Heart left ventricle (tissue), 13 donors: ENCODE measurements at regions not wholly inside any gene's neighbourhood (a gene's known extent, or its start where the extent isn't known, plus 50 kb on each side); places are given as distances from the start of the nearest gene placed in this dataset.

Experiments used
- POLR2A ChIP-seq, 2 donors: fragments of 450-650 bp; IDR thresholded peaks; one replicate each; pipeline ENCODE4 v1.6.1; 2017; ENCODE audit warnings: antibody characterized with exemption in 2 of 2, mild to moderate bottlenecking in 2 of 2, moderate library complexity in 2 of 2
- TF ChIP-seq, protein P1 (sequence below), 12 donors: fragments of 200-600 bp; sonication (generic) in 4 of 12; IDR thresholded peaks; one replicate each; pipeline versions ENCODE4 v1.5.0 to v1.8.0; 2018 to 2022; ENCODE audit warnings: antibody characterized with exemption in 12 of 12, mild to moderate bottlenecking in 5 of 12
- donor health status: ischemic (EF 13 %, LVEDD 7.1; RV severe dilation, severe dysfunction).
- donor health status: DM: no; HTN: yes; CAD: no.
- donor health status: DM: no; HTN: no; CAD: no.
- donor health status: ischemic (EF 25% LVEDD 6.9; RV normal size, moderate dysfunction).
- donor health status: ischemic (EF 25% LVEDD 5.7; RV mildly dilated, moderate dysfunction).
- donor health status: ischemic (EF 35%, LVEDD 5.7; RV mildly dilated, moderate dysfunction).
- donor health status: nonischemic (EF 11% LVEDD 7.7; RV severe dilation, severe dysfunction).
- donor health status: DM: yes; HTN: yes; CAD: no.
- donor health status: PGD.
- donor health status: ischemic (EF 29% LVEDD 5.4; RV normal size, mild dysfunction).
- donor health status: nonischemic (EF 23%, LVEDD 6.1; RV moderate dilation, normal function).

DNA sequence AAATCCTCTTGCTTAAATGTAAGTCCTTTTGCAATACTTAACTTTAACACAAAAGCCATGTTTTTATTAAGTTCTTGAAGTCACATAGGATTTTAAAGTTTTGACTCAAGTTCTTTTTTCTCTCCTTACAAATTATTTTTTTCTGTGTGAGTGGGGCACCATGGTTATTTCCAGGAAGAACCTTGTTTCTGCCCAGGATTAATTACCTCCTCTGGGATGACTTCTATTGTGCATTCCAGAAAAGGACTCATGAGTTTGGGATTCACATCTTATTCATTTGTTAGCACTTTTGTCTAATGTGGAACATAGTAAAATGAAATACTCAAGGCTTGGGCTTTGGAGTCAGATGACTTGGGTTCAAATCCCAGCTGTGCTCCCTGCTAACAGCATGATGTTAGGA is 421.4 kb upstream of the WWC1 start:
- no peak for TF ChIP-seq POLR2A (IDR thresholded peaks at IDR 0.05)
- TF ChIP-seq, protein P1, sequence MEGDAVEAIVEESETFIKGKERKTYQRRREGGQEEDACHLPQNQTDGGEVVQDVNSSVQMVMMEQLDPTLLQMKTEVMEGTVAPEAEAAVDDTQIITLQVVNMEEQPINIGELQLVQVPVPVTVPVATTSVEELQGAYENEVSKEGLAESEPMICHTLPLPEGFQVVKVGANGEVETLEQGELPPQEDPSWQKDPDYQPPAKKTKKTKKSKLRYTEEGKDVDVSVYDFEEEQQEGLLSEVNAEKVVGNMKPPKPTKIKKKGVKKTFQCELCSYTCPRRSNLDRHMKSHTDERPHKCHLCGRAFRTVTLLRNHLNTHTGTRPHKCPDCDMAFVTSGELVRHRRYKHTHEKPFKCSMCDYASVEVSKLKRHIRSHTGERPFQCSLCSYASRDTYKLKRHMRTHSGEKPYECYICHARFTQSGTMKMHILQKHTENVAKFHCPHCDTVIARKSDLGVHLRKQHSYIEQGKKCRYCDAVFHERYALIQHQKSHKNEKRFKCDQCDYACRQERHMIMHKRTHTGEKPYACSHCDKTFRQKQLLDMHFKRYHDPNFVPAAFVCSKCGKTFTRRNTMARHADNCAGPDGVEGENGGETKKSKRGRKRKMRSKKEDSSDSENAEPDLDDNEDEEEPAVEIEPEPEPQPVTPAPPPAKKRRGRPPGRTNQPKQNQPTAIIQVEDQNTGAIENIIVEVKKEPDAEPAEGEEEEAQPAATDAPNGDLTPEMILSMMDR (IDR thresholded peaks at IDR 0.05) = no peak
